ENCODE measurements at regions not wholly inside any gene's neighbourhood (a gene's known extent, or its start where the extent isn't known, plus 50 kb on each side); places are given as distances from the start of the nearest gene placed in this dataset.

DNA sequence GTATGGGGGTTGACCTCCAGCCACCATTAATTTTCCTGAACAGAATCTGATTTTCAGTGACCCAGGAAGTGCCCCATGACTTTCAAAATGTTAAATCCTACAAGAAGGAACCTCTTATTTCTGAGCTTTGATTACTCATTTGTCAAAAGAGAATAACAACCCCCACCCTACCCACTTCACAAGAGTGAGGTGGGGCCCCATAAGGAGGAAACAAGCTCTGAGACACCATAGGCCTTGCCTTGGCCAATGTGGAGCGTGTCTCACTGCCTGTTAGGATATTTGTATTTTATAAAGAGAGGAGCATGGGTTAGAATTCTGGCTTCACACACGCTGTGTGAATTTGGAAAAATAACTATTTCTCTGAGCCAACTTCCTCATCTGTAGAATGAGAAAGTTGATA is 158.9 kb downstream of the TTC32 start:
- Histone ChIP-seq H3K27ac (peak overlapping the region; percentile 5 to 25), H3K4me3 (no peak overlapping the region)
- TF ChIP-seq, protein P1, sequence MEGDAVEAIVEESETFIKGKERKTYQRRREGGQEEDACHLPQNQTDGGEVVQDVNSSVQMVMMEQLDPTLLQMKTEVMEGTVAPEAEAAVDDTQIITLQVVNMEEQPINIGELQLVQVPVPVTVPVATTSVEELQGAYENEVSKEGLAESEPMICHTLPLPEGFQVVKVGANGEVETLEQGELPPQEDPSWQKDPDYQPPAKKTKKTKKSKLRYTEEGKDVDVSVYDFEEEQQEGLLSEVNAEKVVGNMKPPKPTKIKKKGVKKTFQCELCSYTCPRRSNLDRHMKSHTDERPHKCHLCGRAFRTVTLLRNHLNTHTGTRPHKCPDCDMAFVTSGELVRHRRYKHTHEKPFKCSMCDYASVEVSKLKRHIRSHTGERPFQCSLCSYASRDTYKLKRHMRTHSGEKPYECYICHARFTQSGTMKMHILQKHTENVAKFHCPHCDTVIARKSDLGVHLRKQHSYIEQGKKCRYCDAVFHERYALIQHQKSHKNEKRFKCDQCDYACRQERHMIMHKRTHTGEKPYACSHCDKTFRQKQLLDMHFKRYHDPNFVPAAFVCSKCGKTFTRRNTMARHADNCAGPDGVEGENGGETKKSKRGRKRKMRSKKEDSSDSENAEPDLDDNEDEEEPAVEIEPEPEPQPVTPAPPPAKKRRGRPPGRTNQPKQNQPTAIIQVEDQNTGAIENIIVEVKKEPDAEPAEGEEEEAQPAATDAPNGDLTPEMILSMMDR (IDR thresholded peaks at IDR 0.05): no peak
- no peak for DNase-seq (ENCODE audit: low spot score)

DNA sequence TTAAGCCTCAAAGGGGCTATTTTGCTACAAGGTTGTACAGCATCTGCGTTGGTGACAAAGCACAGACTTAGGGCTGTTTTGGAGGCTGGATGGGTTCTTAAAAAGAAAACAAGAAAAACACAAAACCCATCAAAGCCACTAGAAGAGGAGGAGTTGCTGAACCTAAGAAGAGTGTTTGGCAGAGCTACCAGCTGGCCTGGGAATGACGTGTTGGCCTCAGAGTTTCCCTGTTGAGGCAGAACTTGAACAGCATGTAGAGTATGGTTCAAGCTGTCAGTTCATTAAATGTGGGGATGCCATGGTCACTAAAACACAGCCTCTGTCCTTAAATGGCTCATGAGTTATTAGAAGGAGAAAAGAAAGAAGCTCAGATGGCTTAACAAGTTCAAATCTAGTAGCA is 162.5 kb downstream of the TTC32 start:
- peak; percentile 72 for DNase-seq (ENCODE audit: low spot score)
- TF ChIP-seq, protein P1 (IDR thresholded peaks at IDR 0.05): no peak
- no peak overlapping the region for H3K4me3 ChIP-seq
- H3K27ac ChIP-seq: peak overlapping the region; percentile 72 to 84

DNA sequence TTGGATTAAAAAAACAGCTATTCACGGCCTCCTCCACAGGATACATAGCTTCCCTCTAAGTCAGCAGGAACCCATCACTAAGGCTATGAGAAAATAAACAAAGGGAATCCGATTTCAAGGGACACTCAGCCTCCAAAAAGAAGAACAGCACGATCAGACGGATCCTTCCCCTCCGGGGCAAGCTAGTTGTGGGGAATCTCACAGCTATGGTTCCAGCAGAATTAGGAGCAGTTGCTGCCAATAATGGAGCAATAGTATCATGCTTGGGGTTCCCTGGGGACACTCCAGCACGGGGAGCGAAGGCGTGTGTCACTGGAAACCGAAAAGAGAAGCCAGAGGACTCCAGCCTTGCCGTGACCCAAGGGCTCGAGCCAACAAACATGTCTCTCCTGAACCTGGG is 163.1 kb downstream of the TTC32 start:
- Histone ChIP-seq H3K27ac (peak overlapping the region; percentile 72 to 84), H3K4me3 (no peak overlapping the region)
- DNase-seq (ENCODE audit: low spot score): peak; percentile 85
- TF ChIP-seq, protein P1 (IDR thresholded peaks at IDR 0.05): no peak

DNA sequence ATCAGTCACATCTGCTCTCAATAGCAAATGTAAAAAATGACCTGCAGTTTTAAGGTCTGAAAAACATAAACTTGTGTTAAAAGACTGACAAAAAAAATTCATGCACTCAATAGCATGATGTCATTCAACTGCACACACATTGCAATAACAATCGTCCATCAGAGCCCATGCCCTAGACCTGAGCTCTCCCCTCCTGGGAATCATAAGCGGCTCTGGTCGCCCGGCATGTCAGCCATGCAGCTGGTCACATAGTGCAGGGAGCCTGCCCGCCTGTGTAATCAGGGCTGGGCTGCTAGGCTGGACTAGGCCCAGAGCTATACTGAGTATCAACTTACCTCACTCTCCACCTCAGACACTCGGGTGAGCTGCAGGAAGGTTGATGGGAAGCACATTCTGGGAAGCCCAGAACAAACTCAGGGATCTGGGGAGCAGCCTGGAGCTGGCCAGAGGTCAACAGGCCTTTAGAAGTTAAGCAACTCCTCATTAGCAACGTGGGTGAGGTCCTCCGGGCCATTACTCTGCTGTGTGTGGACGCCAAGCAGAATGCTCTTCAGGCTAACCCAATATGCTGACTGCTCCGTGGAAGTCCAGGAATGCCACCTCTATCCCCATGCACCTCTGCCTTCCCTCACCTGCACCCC is 165.5 kb downstream of the TTC32 start:
- DNase-seq (ENCODE audit: low spot score): peak; percentile 62

DNA sequence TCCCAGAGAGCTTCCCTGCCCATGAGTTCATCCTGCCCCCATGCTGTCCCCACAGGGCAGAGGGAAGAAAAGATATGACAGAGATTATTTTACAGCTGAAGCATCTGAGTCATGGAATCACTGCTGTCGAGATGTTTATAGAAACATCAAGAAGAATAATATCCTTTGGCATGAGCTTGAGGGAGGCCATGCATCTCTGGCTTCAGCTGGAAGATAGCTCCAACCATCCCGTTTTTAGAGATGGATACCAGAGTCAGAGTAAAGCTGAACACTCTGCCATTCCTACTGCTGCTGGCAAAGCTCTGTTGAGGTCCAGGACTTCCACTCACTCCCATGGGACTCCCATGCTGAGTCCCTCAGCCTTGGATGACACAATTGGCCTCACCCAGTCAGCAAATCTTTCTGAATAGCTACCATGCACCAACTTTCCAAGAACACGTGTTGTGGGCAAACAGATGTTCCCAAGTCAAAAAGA is 167.8 kb downstream of the TTC32 start:
- Histone ChIP-seq H3K27ac (no peak overlapping the region), H3K4me3 (no peak overlapping the region)
- TF ChIP-seq, protein P1 (IDR thresholded peaks at IDR 0.05): no peak
- DNase-seq (ENCODE audit: low spot score): no peak

More for the DNA sequence above, 165.5 kb downstream of the TTC32 start:
- H3K4me3 ChIP-seq: no peak overlapping the region
- TF ChIP-seq, protein P1 (IDR thresholded peaks at IDR 0.05): no peak
- H3K27ac ChIP-seq: no peak overlapping the region

DNA sequence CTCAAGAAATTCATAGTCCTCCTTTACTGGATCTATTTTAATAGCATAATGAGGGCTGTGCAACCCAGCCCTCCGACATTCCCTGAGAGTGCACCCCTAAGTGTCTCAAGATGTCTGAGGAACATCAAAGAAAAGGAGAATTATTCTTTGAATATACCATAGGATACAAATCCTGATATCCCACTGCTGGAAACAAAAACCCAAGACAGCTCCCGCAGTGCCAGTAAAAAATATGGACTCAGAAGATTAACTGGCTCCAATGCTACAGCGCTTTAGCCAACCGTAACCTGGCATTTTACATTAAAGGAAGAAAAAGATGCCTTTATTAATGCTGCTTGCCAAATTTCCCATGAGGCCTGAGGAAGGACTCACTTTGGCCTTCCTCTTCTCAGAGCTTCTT is 168.4 kb downstream of the TTC32 start:
- Histone ChIP-seq H3K4me3 (no peak overlapping the region), H3K27ac (no peak overlapping the region)
- no peak for DNase-seq (ENCODE audit: low spot score)
- TF ChIP-seq, protein P1 (IDR thresholded peaks at IDR 0.05): no peak

DNA sequence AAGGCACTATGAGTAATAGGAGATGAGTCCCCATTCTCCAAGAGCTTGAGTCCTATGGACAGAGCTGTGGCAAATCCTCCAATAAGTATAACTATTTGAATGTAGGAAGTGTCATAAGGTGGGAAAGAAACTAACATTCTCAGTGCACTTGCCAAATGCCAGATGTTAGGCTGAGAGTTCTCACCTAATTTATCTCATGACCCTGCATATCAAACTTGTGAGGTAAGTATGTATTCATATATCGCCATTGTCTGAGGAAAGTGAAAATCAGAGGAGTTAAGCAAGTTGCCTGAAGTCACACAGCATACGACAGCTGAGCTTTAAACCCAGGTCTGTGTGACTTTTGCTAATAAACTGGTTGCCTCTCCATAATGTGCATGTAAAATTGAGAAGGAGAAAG is 169.5 kb downstream of the TTC32 start:
- TF ChIP-seq, protein P1 (IDR thresholded peaks at IDR 0.05): no peak
- no peak overlapping the region for H3K27ac ChIP-seq
- H3K4me3 ChIP-seq: no peak overlapping the region
- DNase-seq (ENCODE audit: low spot score): no peak
